ENCODE measurements at regions not wholly inside any gene's neighbourhood (a gene's known extent, or its start where the extent isn't known, plus 50 kb on each side); places are given as distances from the start of the nearest gene placed in this dataset.
"Not testable (repeated sequence)": the region's sequence is repeated elsewhere in the genome, so short reads cannot be mapped to it uniquely, and the experiment has no call there.

DNA sequence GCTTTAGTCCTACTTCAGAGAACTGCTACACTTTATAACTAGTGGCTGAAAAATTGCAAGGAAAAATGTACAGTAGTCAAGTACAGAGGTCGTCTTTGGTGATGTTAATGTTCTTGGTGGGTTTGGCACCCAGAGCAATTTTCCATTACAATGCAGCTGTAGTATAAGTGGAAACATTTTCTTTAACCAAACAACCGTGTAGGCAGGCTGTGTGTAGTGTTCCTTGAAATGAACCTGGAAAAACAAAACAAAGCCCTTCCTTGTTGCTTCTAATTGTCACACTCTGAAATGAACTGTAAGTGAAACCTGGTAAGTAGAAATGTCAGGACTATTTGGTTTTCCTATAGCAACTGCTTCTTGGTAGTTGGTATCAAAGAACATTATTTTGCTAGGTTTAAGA lies 256.9 kb downstream of the MDFIC start:
- no peak for DNase-seq

DNA sequence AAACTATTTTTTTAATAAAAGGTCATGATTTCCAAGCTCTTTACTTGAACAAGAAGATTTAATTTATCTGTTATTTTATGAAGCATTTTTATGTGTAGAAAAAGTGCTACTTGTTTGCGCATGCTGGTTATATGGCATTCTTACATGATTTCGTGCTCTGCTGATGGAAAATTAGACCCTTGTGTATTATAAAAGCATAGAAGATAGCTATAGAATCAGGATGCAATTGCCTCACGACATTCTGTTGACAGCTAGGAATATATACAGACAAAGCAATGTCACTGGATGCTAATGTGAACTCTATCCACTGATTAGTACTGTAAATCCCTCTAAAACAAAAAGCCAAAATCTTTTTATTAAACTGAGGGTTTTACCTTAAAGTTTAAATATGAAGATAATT lies 255.9 kb downstream of the MDFIC start:
- no peak for DNase-seq

DNA sequence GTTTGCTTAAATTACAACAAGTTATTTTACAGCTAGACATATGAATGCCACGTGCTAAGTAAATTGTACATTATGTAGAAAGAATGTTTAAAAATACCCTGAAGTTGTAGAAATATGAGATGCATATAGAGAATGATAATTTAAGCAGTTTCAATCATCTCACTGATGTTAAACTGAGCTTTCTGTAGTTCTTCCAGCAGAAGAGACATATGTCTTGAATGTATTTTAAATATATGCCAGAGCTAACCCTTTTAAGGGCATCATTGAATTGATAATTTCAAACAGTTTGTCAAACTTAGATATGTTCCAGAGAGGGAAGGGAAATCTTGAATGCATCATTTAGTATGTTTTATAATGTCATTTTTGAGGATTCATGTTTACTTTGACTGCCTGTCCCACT lies 255.2 kb downstream of the MDFIC start:
- DNase-seq = no peak

DNA sequence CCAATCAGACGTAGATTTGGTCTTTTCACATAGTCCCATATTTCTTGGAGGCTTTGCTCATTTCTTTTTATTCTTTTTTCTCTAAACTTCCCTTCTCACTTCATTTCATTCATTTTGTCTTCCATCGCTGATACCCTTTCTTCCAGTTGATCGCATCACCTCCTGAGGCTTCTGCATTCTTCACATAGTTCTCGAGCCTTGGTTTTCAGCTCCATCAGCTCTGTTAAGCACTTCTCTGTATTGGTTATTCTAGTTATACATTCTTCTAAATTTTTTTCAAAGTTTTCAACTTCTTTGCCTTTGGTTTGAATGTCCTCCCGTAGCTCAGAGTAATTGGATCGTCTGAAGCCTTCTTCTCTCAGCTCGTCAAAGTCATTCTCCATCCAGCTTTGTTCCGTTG lies 250.5 kb downstream of the MDFIC start:
- DNase-seq = not testable (repeated sequence)

DNA sequence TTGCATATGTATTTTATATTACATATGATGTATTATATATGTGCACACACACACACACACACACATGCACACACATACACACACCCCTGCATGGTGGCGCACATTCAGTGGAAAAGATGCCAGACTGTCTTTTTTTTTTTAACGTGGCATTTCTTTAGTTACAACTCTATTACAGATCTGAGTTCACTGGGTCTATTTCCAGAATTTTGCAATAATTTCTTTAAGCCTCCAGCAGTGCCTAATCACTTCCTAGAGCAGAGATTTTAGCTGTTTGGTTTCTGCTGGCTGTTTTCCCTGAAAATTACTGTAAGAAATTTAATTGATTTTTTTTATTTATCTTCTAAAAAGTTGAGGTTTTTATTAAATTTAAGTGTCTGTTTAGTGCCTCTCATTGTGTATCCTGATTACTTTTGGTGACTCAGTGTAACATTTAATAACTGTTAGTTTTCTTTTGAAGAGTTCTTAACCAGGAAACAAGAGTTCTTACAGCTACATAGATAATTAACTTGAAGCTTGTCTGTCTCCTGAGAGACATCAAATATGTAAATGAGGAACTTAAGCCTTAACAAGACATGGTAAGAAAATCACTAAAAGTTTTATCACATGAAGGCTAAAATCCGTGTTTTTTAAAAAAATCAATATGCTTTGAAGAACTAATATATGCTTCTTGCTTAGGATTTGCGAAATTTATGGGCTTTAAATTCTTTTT lies 232.0 kb downstream of the MDFIC start:
- no peak for DNase-seq

DNA sequence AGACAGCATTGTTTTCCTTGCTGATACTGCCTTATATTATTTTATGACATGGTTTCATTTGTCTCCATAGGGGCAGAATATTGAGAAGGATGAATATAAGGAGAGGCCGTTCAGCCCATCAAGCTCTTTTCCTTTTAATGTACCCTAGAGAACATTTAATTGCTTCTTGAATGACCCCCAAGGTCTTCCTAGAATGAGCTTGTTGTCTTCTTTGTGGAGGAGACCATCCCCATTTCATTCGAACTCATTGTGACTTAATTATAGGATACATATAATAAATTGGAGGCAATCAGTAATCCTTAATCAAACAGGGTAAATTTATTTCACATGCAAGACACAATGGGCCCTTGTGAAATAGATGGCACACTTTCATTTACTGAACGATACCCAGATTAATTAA lies 231.3 kb downstream of the MDFIC start:
- DNase-seq = no peak

DNA sequence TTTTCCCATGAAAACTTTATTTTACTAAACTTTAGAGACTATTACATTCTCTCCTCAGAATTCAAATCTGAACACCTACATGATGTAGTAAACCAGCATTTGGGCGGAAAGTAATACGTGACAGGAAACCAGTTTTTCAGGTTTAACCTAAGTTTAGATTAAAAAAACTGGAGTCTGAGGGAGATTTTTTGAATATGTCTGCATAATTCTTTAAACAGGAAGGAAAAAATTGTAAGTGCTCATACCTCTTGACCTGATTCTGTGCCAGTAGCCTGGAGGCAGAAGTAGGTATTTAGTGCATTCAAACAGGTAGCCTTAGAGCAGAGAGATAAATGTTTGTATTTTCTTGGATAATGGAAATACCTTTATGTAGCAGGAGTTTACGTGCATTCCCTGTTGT lies 224.3 kb downstream of the MDFIC start:
- no peak for DNase-seq

DNA sequence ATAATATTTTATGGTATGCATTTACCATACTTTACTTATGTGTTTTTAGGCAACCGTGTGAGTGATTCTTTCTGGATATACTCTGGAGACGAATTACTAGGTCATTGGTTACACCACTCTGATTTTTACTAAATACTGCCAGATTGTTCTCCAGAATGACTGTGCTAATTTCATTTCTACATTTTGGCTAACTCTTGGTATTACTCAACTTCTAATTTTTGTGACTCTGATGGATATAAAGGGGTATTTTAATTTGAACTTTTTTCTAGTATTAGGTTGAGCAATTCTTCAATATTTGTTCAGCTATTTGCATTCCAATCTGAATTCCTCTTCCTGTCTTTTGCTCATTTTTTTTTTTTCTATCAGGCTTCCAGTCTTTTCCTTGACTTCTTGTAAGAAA lies 223.6 kb downstream of the MDFIC start:
- DNase-seq = no peak

DNA sequence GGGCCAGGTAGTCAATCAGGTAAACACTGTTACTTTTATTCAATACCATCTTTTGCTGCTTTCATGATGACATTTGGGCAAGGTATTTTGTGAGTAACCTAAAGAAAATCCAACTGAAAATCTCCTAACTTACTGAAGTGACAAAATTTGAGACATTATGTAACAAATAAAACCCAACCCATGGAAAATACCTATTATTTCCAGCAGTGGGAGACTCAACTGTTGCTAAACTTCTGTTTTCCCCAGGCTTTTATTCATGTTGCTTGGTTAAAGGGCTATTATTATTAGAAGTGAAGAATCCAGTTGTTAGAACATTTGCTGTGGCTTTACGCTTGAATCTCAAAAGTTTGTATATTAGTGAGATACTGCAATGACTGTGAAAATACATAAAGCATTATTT lies 215.9 kb downstream of the MDFIC start:
- DNase-seq = no peak

DNA sequence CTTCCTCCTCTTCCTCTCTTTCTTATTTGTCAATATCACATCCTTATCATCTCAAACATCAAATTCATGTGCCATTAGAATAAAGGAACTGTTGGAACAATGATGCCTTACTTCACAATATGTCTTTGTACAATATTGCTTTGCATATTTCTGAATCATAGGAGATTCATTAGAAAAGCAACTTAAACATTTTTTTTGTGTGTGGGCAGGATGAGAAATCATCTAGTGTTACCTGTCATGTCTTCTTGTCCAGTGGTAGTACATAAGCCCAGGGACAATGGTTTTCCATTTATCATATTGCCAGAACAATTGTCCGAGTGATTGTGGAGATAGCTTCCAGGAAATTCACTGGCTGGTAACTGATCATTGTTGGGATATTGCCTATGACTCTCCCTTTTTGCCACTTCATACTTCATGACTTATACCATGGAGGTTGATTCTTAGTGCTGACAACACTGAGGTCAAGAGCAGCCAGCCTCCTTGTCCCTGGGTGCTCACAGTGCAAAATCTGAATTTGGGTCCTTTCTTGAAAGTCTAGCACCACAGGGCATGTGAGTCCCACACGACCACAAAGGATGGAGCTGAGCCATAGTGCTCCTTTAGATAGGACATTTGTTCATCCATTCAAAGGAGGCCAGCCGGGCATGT lies 215.0 kb downstream of the MDFIC start:
- DNase-seq = no peak

DNA sequence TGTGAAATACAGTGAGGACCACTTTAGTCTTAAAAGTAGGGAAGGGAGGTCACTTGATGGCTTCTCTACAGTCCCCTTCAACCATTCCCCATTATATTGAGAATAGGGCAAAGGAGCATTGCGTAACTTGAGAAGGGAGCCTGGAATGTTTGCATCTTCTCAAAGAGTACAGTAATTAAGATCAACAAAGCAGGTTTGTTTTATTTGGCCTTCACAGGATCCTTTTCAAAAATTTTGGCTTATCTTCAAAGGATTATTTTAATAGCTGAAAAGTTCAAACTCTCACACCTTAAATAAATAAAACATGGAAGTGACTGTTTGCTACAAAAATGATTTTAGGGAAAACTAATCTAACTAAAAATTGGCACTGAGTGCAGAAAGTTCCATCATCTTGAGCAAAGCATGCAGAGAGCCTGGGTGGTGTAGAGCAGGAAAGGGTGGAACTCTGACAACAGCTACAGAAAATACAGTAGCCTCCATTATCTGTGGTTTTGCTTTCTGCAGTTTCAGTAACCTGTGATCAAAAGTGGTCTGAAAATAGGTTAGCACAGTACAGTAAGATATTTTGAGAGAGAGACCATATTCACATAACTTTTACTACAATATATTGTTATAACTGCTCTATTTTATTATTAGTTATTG lies 214.0 kb downstream of the MDFIC start:
- DNase-seq = no peak

DNA sequence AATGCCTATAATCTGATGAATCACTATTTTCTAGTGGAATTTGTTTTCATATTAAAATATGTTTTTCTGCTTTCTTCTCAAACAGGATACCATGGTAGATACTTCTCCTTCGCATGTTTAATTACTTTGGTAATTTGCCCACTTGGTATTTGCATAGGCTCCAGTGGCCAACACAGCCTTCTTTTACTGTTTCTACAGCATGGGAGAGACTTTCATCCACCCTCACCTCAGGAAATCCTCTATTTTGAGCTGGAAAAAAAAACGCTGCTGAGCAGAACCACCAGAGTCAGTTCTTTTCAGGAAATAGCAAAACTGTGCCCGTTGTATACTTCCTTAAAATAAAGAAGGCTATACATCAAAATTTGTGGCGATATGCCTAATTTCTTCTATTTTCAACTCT lies 213.3 kb downstream of the MDFIC start:
- DNase-seq = no peak

DNA sequence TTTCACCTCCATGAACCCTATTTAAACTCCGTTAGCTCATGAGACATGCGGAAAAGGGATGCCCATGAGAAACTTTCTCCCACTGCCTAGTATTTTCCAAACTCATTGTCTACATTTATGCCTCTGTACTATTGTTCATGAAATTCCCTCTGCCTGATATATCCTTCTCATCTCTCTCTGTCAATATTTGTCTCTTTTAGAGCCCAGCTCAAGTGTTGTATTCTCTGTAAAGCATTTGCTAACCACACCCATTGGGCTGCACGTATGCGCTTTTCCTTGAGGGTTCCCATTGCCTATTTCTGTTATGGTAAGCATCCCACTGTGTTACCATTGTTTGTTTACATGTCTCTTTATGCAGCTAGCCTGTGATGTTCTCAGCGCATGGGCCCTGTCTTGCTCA lies 211.4 kb downstream of the MDFIC start:
- DNase-seq = peak; percentile 71

DNA sequence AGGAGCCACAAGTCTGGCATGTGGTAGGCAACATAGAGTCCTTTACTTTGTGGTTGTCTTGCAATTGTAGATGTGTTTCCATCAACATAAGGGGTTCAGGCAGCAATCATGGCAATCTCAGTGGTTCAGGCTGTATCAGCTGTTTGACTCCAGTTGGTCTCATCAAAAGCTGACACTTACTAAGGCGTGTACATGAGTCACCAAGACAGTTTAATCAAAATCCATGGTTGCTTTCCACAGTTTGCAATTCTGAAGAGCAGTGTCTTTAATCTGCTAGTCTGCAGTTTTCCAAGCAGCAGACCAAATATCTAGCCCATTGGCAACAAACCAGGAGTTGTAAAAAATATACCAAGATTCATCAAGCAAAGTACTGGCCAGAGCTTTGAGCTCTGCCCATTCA lies 210.2 kb downstream of the MDFIC start:
- no peak for DNase-seq

DNA sequence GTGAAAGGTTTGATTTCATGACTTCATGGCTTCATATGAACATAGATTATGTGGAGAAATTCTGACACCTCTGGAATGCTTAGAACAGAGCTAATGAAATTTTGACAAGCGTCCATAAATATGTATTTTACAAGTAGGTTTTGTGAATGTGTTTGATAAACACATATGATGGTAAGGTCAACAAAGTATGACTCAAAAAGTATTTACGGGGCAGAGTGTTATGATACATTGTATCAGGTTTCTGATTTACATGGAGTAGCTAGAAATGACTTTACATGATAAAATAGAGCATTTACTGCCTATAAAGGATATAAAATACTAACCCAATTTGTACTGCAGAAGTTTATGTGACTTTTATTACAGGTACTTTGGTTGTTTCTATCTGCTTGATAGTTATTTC lies 206.3 kb downstream of the MDFIC start:
- DNase-seq = no peak

DNA sequence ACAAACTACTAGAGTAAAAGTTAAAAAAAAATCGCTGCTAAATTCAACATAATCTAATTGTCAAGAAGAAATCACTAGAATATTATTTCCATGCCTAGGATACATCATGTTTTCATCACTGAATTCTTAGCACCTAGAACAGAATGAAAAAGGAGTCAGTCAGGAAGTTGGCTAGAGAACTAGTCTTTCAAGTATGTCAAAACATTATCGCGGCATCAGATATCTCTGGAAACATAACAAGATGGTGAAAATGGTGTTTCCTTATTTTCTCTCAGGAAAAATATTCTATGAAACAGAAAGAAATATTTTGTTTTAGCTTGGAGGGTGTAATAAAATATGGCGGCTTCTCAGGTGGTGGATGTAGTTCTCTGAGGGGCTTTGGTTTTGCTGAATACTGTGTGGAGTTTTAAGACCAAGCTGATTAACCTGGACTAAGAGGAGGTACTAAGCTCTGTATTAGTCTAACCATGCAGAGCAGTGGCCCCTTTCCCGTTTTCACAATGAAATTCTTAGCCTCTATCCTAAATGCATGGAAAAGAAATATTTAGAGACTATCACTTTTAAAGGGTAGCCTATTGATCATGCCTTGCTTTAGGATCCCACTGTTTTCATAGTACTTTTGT lies 205.6 kb downstream of the MDFIC start:
- no peak for DNase-seq

DNA sequence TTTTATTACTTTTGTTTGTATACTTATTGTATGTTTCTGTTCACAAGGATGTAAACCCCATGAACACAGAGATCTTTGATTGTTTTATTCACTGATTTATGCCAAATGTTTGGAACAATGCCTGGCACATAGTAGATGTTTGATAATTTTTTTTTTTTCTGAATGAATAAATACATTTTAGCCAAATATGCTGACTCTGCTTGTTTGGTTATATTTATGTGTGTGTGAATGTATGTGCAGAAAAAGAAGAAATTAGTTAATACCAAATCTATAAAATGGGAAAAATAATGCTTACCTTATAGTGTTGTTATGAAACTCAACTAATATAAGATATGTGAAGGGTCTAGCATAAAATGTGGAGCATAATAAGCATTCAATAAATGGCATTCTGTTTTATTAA lies 203.9 kb downstream of the MDFIC start:
- no peak for DNase-seq

DNA sequence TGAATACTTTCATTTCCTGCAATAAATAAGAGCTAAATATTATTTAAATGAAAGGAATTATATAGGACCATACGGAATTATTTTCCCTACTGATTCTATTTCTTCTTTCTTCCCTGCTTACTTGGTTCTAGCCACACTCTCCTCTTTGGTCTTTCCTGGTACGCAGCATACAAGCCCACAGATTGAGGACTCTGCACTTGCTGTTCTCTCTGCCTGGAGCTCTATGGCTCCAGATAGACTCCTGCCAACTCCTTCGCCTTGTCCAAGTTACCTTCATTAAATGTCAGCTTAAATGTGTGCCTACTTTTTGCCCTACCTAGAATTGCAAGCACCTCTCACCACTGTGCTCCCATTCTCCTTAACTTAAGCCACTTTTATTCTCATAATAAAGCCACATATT lies 203.4 kb downstream of the MDFIC start:
- no peak for DNase-seq

DNA sequence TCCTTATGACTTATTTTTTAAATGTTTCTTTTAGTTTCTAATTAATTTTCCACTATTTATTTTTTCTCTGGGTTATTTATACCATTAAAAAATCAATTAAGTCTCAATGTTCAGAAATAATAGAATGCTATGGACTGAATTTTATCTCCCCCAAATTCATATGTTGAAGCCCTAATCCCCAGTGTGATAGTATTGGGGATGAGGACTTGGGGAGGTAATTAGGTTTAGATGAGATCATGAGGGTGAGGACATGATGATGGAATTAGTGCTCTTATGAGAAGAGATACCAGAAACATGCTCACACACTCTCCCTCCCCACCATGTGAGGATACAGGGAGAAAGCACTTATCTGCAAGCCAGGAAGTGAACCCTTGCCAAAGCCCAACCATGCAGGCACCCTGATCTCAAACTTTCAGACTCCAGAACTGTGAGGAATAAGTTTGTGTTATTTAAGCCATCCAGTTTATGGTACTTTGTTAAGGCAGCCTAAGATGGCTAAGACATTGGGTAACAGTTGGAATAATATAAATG lies 202.6 kb downstream of the MDFIC start:
- no peak for DNase-seq

DNA sequence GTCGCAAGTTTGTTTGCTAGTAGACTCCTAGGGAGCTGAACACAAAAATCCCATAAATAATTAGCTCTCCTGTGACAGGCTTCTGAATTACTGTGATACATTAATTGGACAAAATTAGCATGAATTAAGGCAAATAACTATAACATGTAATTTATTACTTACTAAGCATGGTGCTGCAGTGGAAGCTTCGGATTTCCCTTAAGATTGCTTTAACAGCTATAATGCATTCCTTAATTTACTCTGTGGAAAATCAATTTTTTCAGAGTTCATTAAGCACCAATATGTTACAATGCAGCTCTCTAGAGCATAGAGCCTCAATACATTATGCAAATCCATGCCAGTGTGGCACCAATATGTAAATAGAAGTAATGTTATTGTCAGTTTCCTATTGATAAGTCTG lies 201.5 kb downstream of the MDFIC start:
- no peak for DNase-seq

DNA sequence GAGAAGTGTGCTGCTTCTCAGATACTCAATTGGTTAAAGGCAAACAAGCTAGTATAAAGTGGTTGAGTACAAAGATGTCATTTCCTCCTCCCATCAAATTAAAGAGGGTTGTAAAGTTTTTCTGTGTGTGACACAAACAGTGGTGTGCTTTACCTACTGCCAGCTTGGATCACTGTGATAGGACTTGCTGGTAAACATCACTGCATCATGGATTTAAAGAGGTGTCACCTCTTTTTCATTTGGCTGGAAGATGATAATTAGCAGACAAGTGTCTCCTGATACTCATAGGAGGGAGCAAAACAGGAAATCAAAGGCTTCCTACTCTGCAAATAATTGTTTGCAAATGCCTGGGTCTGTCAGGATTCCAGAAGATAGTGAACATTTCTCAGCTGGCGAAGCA lies 200.5 kb downstream of the MDFIC start:
- no peak for DNase-seq

DNA sequence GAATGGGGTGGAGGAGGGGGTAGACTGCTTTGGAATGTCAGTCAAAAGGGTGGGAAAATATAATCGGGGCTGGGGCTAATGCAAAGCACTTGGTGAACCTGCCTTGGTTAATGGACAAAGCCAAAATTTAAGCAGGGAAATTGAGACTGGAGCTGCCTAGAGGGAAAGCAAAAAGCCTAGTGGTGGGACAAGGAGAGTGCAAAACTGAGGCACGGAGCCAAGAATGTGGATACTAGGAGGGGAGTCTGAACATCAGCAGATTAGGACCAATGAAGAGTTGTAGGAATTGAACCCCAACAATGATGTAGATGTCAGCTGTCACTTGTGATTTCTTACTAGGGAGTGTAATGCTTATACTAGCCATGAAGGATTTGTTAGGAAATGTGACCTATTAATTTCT lies 195.9 kb downstream of the MDFIC start:
- no peak for DNase-seq

DNA sequence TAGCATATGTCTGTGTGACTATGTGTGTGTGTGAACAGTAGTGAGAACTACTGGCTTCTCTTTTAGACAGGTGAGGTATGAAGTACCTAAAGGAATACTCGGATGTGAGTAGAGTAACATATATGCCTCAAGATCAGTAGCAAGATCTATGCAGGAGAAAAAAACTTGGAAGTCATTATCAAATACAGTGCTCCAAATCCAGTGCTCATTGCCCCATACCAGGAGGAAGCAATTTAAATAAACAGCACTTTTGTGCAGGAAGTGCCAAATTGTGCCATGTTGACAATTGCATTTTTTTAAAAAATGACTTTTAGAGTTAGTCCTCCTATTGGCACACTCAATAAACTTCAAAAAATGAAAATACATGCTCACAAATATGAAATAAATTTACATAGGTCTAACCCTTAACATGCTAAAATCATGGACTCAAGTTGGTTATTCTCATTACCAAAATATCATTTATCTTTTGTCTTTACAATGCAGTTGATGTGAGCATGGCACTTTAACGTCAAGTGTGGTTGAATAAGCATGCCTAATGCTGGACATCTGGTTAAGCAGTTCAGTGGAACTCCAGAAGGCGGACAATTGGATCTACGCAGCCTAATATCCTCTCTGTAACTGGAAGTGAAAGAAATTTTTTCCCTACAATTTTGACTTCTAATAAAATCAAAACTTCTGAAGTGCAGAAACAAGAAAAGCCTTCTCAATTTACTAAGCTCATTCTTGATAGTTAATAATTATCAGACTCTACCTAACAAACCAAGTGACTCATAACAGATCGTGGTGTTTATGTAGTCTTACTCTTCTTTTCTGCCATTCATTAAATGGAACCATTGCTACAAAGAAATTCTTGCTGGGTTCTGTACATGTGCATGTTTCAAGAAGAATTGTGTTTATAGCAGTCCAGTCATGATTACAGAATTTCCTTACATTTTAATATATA lies 195.2 kb downstream of the MDFIC start:
- no peak for DNase-seq

Measured in NCI-H2029 treated with DMSO at 0.1 percent for 48 hours (cell line).